ENCODE measurements at regions not wholly inside any gene's neighbourhood (a gene's known extent, or its start where the extent isn't known, plus 50 kb on each side); places are given as distances from the start of the nearest gene placed in this dataset.

GRCh38 chr1:229135773-229136172 lies 135.1 kb upstream of the RAB4A start:
- Histone ChIP-seq H3K27ac (no peak overlapping the region), H3K36me3 (no peaks in the 10 kb centered on the region), H3K4me3 (ENCODE audit: low read depth, low read length) (no peak overlapping the region), H3K9me3 (ENCODE audit: severe bottlenecking) (no peaks in the 10 kb centered on the region), H3K27me3 (ENCODE audit: insufficient read depth, low read depth, severe bottlenecking) (no peaks in the 10 kb centered on the region)
- no peak for DNase-seq
- TF ChIP-seq CTCF (IDR thresholded peaks at IDR 0.05; ENCODE audit: low read depth, low read length), result no peak

GRCh38 chr1:229136822-229137221 lies 134.1 kb upstream of the RAB4A start:
- Histone ChIP-seq H3K27ac (no peak overlapping the region), H3K27me3 (ENCODE audit: insufficient read depth, low read depth, severe bottlenecking) (no peaks in the 10 kb centered on the region), H3K4me3 (ENCODE audit: low read depth, low read length) (no peak overlapping the region), H3K9me3 (ENCODE audit: severe bottlenecking) (no peaks in the 10 kb centered on the region), H3K36me3 (no peaks in the 10 kb centered on the region)
- no peak for TF ChIP-seq CTCF (IDR thresholded peaks at IDR 0.05; ENCODE audit: low read depth, low read length)
- DNase-seq, result no peak

GRCh38 chr1:229137271-229137670 lies 133.6 kb upstream of the RAB4A start:
- no peak for TF ChIP-seq CTCF (IDR thresholded peaks at IDR 0.05; ENCODE audit: low read depth, low read length)
- Histone ChIP-seq H3K9me3 (ENCODE audit: severe bottlenecking) (no peaks in the 10 kb centered on the region), H3K36me3 (no peaks in the 10 kb centered on the region), H3K27me3 (ENCODE audit: insufficient read depth, low read depth, severe bottlenecking) (no peaks in the 10 kb centered on the region), H3K27ac (no peak overlapping the region), H3K4me3 (ENCODE audit: low read depth, low read length) (no peak overlapping the region)
- no peak for DNase-seq

DNA sequence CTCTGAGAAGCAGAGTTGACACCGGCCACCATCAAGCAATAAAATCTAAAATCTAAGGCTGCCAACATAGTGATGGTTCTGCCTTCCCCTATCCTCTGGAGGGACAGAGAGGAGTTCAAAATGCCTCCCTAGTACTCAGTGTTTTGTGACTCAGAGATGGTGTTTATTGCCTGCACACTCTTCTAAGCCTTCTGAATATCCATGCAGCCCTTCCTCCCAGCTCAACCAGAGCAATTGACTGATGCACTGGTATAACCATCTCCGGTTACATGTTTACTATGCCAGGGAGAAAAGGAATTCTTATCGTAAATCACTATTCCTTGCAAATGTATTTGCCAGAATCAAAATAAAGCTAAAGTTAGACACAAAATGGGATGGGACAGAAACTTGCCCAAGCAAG lies 132.9 kb upstream of the RAB4A start:
- Histone ChIP-seq H3K4me3 (ENCODE audit: low read depth, low read length) (no peak overlapping the region), H3K27ac (no peak overlapping the region), H3K36me3 (no peaks in the 10 kb centered on the region), H3K27me3 (ENCODE audit: insufficient read depth, low read depth, severe bottlenecking) (no peaks in the 10 kb centered on the region), H3K9me3 (ENCODE audit: severe bottlenecking) (no peaks in the 10 kb centered on the region)
- DNase-seq, result no peak
- no peak for TF ChIP-seq CTCF (IDR thresholded peaks at IDR 0.05; ENCODE audit: low read depth, low read length)

GRCh38 chr1:229139331-229140118 lies 131.4 kb upstream of the RAB4A start:
- no peaks in the 10 kb centered on the region for H3K9me3 ChIP-seq (ENCODE audit: severe bottlenecking)
- no peak for DNase-seq
- no peaks in the 10 kb centered on the region for H3K27me3 ChIP-seq (ENCODE audit: insufficient read depth, low read depth, severe bottlenecking)
- H3K36me3 ChIP-seq, result no peaks in the 10 kb centered on the region
- no peak for TF ChIP-seq CTCF (IDR thresholded peaks at IDR 0.05; ENCODE audit: low read depth, low read length)
- no peak overlapping the region for H3K4me3 ChIP-seq (ENCODE audit: low read depth, low read length)
- no peak overlapping the region for H3K27ac ChIP-seq

GRCh38 chr1:229140119-229140396 lies 130.9 kb upstream of the RAB4A start:
- no peak overlapping the region for H3K4me3 ChIP-seq (ENCODE audit: low read depth, low read length)
- no peak for DNase-seq
- H3K36me3 ChIP-seq, result no peaks in the 10 kb centered on the region
- no peaks in the 10 kb centered on the region for H3K27me3 ChIP-seq (ENCODE audit: insufficient read depth, low read depth, severe bottlenecking)
- TF ChIP-seq CTCF (IDR thresholded peaks at IDR 0.05; ENCODE audit: low read depth, low read length), result no peak
- no peaks in the 10 kb centered on the region for H3K9me3 ChIP-seq (ENCODE audit: severe bottlenecking)
- H3K27ac ChIP-seq, result no peak overlapping the region
